H7 (cell line): ENCODE measurements at regions not wholly inside any gene's neighbourhood (a gene's known extent, or its start where the extent isn't known, plus 50 kb on each side); places are given as distances from the start of the nearest gene placed in this dataset.
"Not testable (repeated sequence)": the region's sequence is repeated elsewhere in the genome, so short reads cannot be mapped to it uniquely, and the experiment has no call there.

Source experiments
- DNase-seq: peaks from one replicate; pipeline ENCODE4 v3.0.0; 2012
- H3K27me3 ChIP-seq: 2 replicates; pipeline ENCODE4 v1.6.0; 2011; ENCODE audit warnings: mild to moderate bottlenecking, low read length; ENCODE audit not compliant: control insufficient read depth, insufficient read depth
- H3K36me3 ChIP-seq: replicated peaks from 2 replicates; pipeline ENCODE4 v1.5.1; 2011; ENCODE audit warnings: low read length; ENCODE audit not compliant: control insufficient read depth, insufficient read depth
- H3K4me3 ChIP-seq: 2 replicates; pipeline ENCODE4 v1.5.1; 2011; ENCODE audit warnings: low read depth, mild to moderate bottlenecking, control low read depth, low read length, moderate library complexity; ENCODE audit not compliant: insufficient read depth

- Histone ChIP-seq H3K27me3 (no peaks in the 10 kb centered on the region), H3K36me3 (no peaks in the 10 kb centered on the region), H3K4me3 (no peak overlapping the region)
- no peak for DNase-seq
Measured at GRCh38 chr12:25424211-25424731, 128.8 kb downstream of the LMNTD1 start.

- DNase-seq: no peak
- H3K4me3 ChIP-seq: no peak overlapping the region
- H3K27me3 ChIP-seq: no peaks in the 10 kb centered on the region
- no peaks in the 10 kb centered on the region for H3K36me3 ChIP-seq
Measured at GRCh38 chr12:25423355-25424050, 129.6 kb downstream of the LMNTD1 start.

GRCh38 chr12:25422241-25422640, 130.8 kb downstream of the LMNTD1 start:
- DNase-seq: no peak
- Histone ChIP-seq H3K36me3 (no peaks in the 10 kb centered on the region), H3K27me3 (no peaks in the 10 kb centered on the region), H3K4me3 (no peak overlapping the region)

GRCh38 chr12:25421651-25422167, 131.4 kb downstream of the LMNTD1 start:
- no peaks in the 10 kb centered on the region for H3K36me3 ChIP-seq
- H3K27me3 ChIP-seq: no peaks in the 10 kb centered on the region
- DNase-seq: no peak
- no peak overlapping the region for H3K4me3 ChIP-seq

- DNase-seq: no peak
- no peaks in the 10 kb centered on the region for H3K27me3 ChIP-seq
Measured at GRCh38 chr12:25420116-25420515, 133.0 kb downstream of the LMNTD1 start.

GRCh38 chr12:25419595-25419994, 133.5 kb downstream of the LMNTD1 start:
- H3K27me3 ChIP-seq: no peaks in the 10 kb centered on the region
- no peaks in the 10 kb centered on the region for H3K36me3 ChIP-seq
- no peak for DNase-seq
- H3K4me3 ChIP-seq: no peak overlapping the region

More at GRCh38 chr12:25420116-25420515, 133.0 kb downstream of the LMNTD1 start:
- H3K4me3 ChIP-seq: no peak overlapping the region
- no peaks in the 10 kb centered on the region for H3K36me3 ChIP-seq

GRCh38 chr12:25417071-25417470, 136.0 kb downstream of the LMNTD1 start:
- Histone ChIP-seq H3K27me3 (no peaks in the 10 kb centered on the region), H3K4me3 (no peak overlapping the region), H3K36me3 (no peaks in the 10 kb centered on the region)
- no peak for DNase-seq

- no peaks in the 10 kb centered on the region for H3K36me3 ChIP-seq
- DNase-seq: no peak
- H3K4me3 ChIP-seq: no peak overlapping the region
- H3K27me3 ChIP-seq: no peaks in the 10 kb centered on the region
Measured at GRCh38 chr12:25416516-25416915, 136.6 kb downstream of the LMNTD1 start.

- H3K27me3 ChIP-seq: no peaks in the 10 kb centered on the region
- H3K36me3 ChIP-seq: no peaks in the 10 kb centered on the region
- no peak for DNase-seq
- H3K4me3 ChIP-seq: no peak overlapping the region
Measured at GRCh38 chr12:25415004-25415403, 138.1 kb downstream of the LMNTD1 start.

GRCh38 chr12:25412735-25413134, 140.3 kb downstream of the LMNTD1 start:
- no peak overlapping the region for H3K4me3 ChIP-seq
- no peak for DNase-seq
- no peaks in the 10 kb centered on the region for H3K27me3 ChIP-seq
- H3K36me3 ChIP-seq: no peaks in the 10 kb centered on the region

- Histone ChIP-seq H3K4me3 (no peak overlapping the region), H3K36me3 (no peaks in the 10 kb centered on the region), H3K27me3 (no peaks in the 10 kb centered on the region)
- peak; percentile 23 for DNase-seq
Measured at GRCh38 chr12:25404955-25405354, 148.1 kb downstream of the LMNTD1 start.

- no peak overlapping the region for H3K4me3 ChIP-seq
- no peaks in the 10 kb centered on the region for H3K27me3 ChIP-seq
- no peak for DNase-seq
- no peaks in the 10 kb centered on the region for H3K36me3 ChIP-seq
Measured at GRCh38 chr12:25401547-25402345, 151.0 kb upstream of the KRAS start.

GRCh38 chr12:25397001-25397400, 146.3 kb upstream of the KRAS start:
- no peak overlapping the region for H3K4me3 ChIP-seq
- H3K36me3 ChIP-seq: no peaks in the 10 kb centered on the region
- H3K27me3 ChIP-seq: no peaks in the 10 kb centered on the region
- DNase-seq: no peak

GRCh38 chr12:25395227-25395626, 144.5 kb upstream of the KRAS start:
- H3K36me3 ChIP-seq: no peaks in the 10 kb centered on the region

GRCh38 chr12:25394775-25395174, 144.0 kb upstream of the KRAS start:
- not testable (repeated sequence) for H3K27me3 ChIP-seq, H3K4me3 ChIP-seq, H3K36me3 ChIP-seq, DNase-seq

More at GRCh38 chr12:25395227-25395626, 144.5 kb upstream of the KRAS start:
- Histone ChIP-seq H3K27me3 (no peaks in the 10 kb centered on the region), H3K4me3 (no peak overlapping the region)
- DNase-seq: no peak
